Mesenchymal stem cell (in vitro differentiated cells and primary cell): ENCODE measurements at regions not wholly inside any gene's neighbourhood (a gene's known extent, or its start where the extent isn't known, plus 50 kb on each side); places are given as distances from the start of the nearest gene placed in this dataset.

Experiments
- DNase-seq: peaks from one replicate; pipeline ENCODE4 v3.0.0-alpha.2; 2013
- H2AFZ ChIP-seq: one replicate; pipeline ENCODE4 v1.6.1; 2013; ENCODE audit warnings: low read depth, mild to moderate bottlenecking, control low read depth, inconsistent platforms, low read length, moderate library complexity
- H2AK5ac ChIP-seq: 2 replicates; pipeline ENCODE4 v1.6.1; 2013; ENCODE audit warnings: low read length, moderate library complexity, mild to moderate bottlenecking, inconsistent platforms; ENCODE audit not compliant: severe bottlenecking
- H2BK120ac ChIP-seq: one replicate; pipeline ENCODE4 v1.6.1; 2013; ENCODE audit warnings: low read depth, mild to moderate bottlenecking, inconsistent platforms, low read length, moderate library complexity
- H2BK12ac ChIP-seq, 2 experiments: one replicate each; pipeline ENCODE4 v1.6.1; 2013; ENCODE audit warnings: inconsistent platforms in 2 of 2, low read length in 2 of 2, mild to moderate bottlenecking in 2 of 2, moderate library complexity in 2 of 2, control low read depth in 1 of 2
- H2BK15ac ChIP-seq: one replicate; pipeline ENCODE4 v1.6.1; 2013; ENCODE audit warnings: mild to moderate bottlenecking, low read depth, inconsistent platforms; ENCODE audit not compliant: poor library complexity, severe bottlenecking
- H2BK5ac ChIP-seq: 2 replicates; pipeline ENCODE4 v1.6.1; 2013; ENCODE audit warnings: low read depth, mild to moderate bottlenecking, low read length, control low read depth, inconsistent platforms; ENCODE audit not compliant: poor library complexity, severe bottlenecking
- H3K14ac ChIP-seq, 2 experiments: one replicate each; pipeline ENCODE4 v1.6.1; 2013; ENCODE audit warnings: inconsistent platforms in 2 of 2, low read length in 2 of 2, control low read depth in 1 of 2, mild to moderate bottlenecking in 1 of 2, moderate library complexity in 1 of 2
- H3K18ac ChIP-seq, 2 experiments: one replicate each; pipeline ENCODE4 v1.6.1; 2013; ENCODE audit warnings: inconsistent platforms in 2 of 2, low read length in 2 of 2, control low read depth in 1 of 2, low read depth in 1 of 2, mild to moderate bottlenecking in 1 of 2
- H3K23ac ChIP-seq, 2 experiments: one replicate each; pipeline ENCODE4 v1.6.1; 2013; ENCODE audit warnings: inconsistent platforms in 2 of 2, low read length in 2 of 2, mild to moderate bottlenecking in 2 of 2, moderate library complexity in 2 of 2, control low read depth in 1 of 2
- H3K27ac ChIP-seq: 2 replicates; pipeline ENCODE4 v1.5.1; 2013; ENCODE audit warnings: mild to moderate bottlenecking, moderate library complexity, low read length, control low read depth, inconsistent platforms; ENCODE audit not compliant: poor library complexity, severe bottlenecking
- H3K27me3 ChIP-seq, 2 experiments: 2 replicates each; pipeline versions ENCODE4 v1.6.1 to v1.7.0; 2013; ENCODE audit warnings: low read length in 2 of 2, mild to moderate bottlenecking in 2 of 2, moderate library complexity in 2 of 2, control low read depth in 1 of 2, inconsistent platforms in 1 of 2; ENCODE audit not compliant: control insufficient read depth in 1 of 2, insufficient read depth in 1 of 2
- H3K36me3 ChIP-seq, 2 experiments: 2 replicates each; pipeline versions ENCODE4 v1.6.1 to v1.7.0; 2013; ENCODE audit warnings: low read length in 2 of 2, control low read depth in 1 of 2, inconsistent platforms in 1 of 2, low read depth in 1 of 2, mild to moderate bottlenecking in 1 of 2; ENCODE audit not compliant: insufficient read depth in 2 of 2, control insufficient read depth in 1 of 2
- H3K4ac ChIP-seq, 2 experiments: one replicate each; pipeline ENCODE4 v1.6.1; 2013; ENCODE audit warnings: inconsistent platforms in 2 of 2, low read length in 2 of 2, mild to moderate bottlenecking in 2 of 2, moderate library complexity in 2 of 2, control low read depth in 1 of 2, low read depth in 1 of 2
- H3K4me1 ChIP-seq: 2 replicates; pipeline ENCODE4 v1.6.1; 2013; ENCODE audit warnings: low read depth, low read length, control low read depth; ENCODE audit not compliant: control insufficient read depth, insufficient read depth
- H3K4me2 ChIP-seq: 2 replicates; pipeline ENCODE4 v1.6.1; 2013; ENCODE audit warnings: low read length, mild to moderate bottlenecking, inconsistent platforms; ENCODE audit not compliant: poor library complexity, severe bottlenecking
- H3K4me3 ChIP-seq, 2 experiments: 2 replicates each; pipeline versions ENCODE4 v1.5.1 to v1.7.0; 2013; ENCODE audit warnings: low read length in 2 of 2, mild to moderate bottlenecking in 2 of 2, control low read depth in 1 of 2, low read depth in 1 of 2; ENCODE audit not compliant: insufficient read depth in 1 of 2
- H3K79me1 ChIP-seq: replicated peaks from 2 replicates; pipeline ENCODE4 v1.6.1; 2013; ENCODE audit warnings: mild to moderate bottlenecking, control low read depth, low read length, inconsistent platforms; ENCODE audit not compliant: poor library complexity, severe bottlenecking
- H3K9ac ChIP-seq: 2 replicates; pipeline ENCODE4 v1.7.0; 2013; ENCODE audit warnings: mild to moderate bottlenecking, low read length, moderate library complexity
- H3K9me3 ChIP-seq: 2 replicates; pipeline ENCODE4 v1.7.0; 2013; ENCODE audit warnings: mild to moderate bottlenecking, low read length; ENCODE audit not compliant: control insufficient read depth
- H4K8ac ChIP-seq: one replicate; pipeline ENCODE4 v1.6.1; 2013; ENCODE audit warnings: inconsistent platforms, mild to moderate bottlenecking, low read length, moderate library complexity
- H4K91ac ChIP-seq: one replicate; pipeline ENCODE4 v1.6.1; 2013; ENCODE audit warnings: mild to moderate bottlenecking, low read length, inconsistent platforms
- WGBS: methylation state at CpG from one replicate; pipeline ENCODE4 v1.1.7; 2013; ENCODE audit warnings: mixed read lengths; 5-methylcytosine and 5-hydroxymethylcytosine counted together

- H3K27me3 ChIP-seq: peaks cover 0 to 51% of the 10 kb centered on the region in 2 experiments
- no peak overlapping the region for H4K8ac ChIP-seq
- no peak for DNase-seq
- H2AK5ac ChIP-seq: peak overlapping the region; percentile 27
- H3K23ac ChIP-seq: no peak overlapping the region
- no peaks in the 10 kb centered on the region for H3K9me3 ChIP-seq
- H3K4ac ChIP-seq: no peak overlapping the region
- no peak overlapping the region for H3K4me2 ChIP-seq
- H4K91ac ChIP-seq: no peak overlapping the region
- H3K4me1 ChIP-seq: peaks cover 30% of the 10 kb centered on the region
- H2AFZ ChIP-seq: no peak overlapping the region
- H3K4me3 ChIP-seq: no peak overlapping the region
- H3K36me3 ChIP-seq: no peaks in the 10 kb centered on the region
- no peak overlapping the region for H2BK5ac ChIP-seq
- H2BK15ac ChIP-seq: no peak overlapping the region
- H3K79me1 ChIP-seq: no peaks in the 10 kb centered on the region
- no peak overlapping the region for H2BK12ac ChIP-seq
- no peak overlapping the region for H3K9ac ChIP-seq
- H3K14ac ChIP-seq: no peak overlapping the region
- no peak overlapping the region for H3K18ac ChIP-seq
- 60% methylated on average over 3 of the region's 5 CpGs for WGBS
- H2BK120ac ChIP-seq: no peak overlapping the region
- no peak overlapping the region for H3K27ac ChIP-seq
These were observed 91.9 kb upstream of the LDAH start for GRCh38 chr2:20914771-20915170.

GRCh38 chr2:20914087-20914486 is 91.2 kb upstream of the LDAH start:
- H3K4ac ChIP-seq: no peak overlapping the region
- no peak overlapping the region for H3K4me3 ChIP-seq
- no peak overlapping the region for H2BK5ac ChIP-seq
- H2AK5ac ChIP-seq: no peak overlapping the region
- no peak overlapping the region for H3K27ac ChIP-seq
- H2BK120ac ChIP-seq: no peak overlapping the region
- no peak overlapping the region for H4K91ac ChIP-seq
- H3K79me1 ChIP-seq: no peaks in the 10 kb centered on the region
- H3K36me3 ChIP-seq: no peaks in the 10 kb centered on the region
- H3K4me2 ChIP-seq: no peak overlapping the region
- H3K18ac ChIP-seq: no peak overlapping the region
- no peak overlapping the region for H2BK15ac ChIP-seq
- peaks cover 0 to 47% of the 10 kb centered on the region in 2 experiments for H3K27me3 ChIP-seq
- DNase-seq: no peak
- H3K23ac ChIP-seq: no peak overlapping the region
- H4K8ac ChIP-seq: no peak overlapping the region
- peaks cover 24% of the 10 kb centered on the region for H3K4me1 ChIP-seq
- no peak overlapping the region for H2BK12ac ChIP-seq
- no peak overlapping the region for H3K9ac ChIP-seq
- WGBS: 85% methylated on average over 4 of the region's 4 CpGs
- H3K9me3 ChIP-seq: no peaks in the 10 kb centered on the region
- H2AFZ ChIP-seq: no peak overlapping the region
- H3K14ac ChIP-seq: no peak overlapping the region

GRCh38 chr2:20913491-20913890 is 90.6 kb upstream of the LDAH start:
- no peak overlapping the region for H3K18ac ChIP-seq
- no peak overlapping the region for H2AK5ac ChIP-seq
- H4K91ac ChIP-seq: no peak overlapping the region
- no peak overlapping the region for H3K4me2 ChIP-seq
- no peak overlapping the region for H3K9ac ChIP-seq
- 64% methylated on average over 3 of the region's 3 CpGs for WGBS
- no peak overlapping the region for H2BK120ac ChIP-seq
- no peak overlapping the region for H3K14ac ChIP-seq
- H3K4ac ChIP-seq: no peak overlapping the region
- no peak overlapping the region for H2BK5ac ChIP-seq
- H3K36me3 ChIP-seq: no peaks in the 10 kb centered on the region
- no peak overlapping the region for H3K4me3 ChIP-seq
- no peak overlapping the region for H2BK15ac ChIP-seq
- no peaks in the 10 kb centered on the region for H3K9me3 ChIP-seq
- no peak for DNase-seq
- no peak overlapping the region for H3K27ac ChIP-seq
- no peak overlapping the region for H2AFZ ChIP-seq
- H4K8ac ChIP-seq: no peak overlapping the region
- H3K23ac ChIP-seq: no peak overlapping the region
- H3K79me1 ChIP-seq: no peaks in the 10 kb centered on the region
- peaks cover 0 to 41% of the 10 kb centered on the region in 2 experiments for H3K27me3 ChIP-seq
- H2BK12ac ChIP-seq: no peak overlapping the region
- peaks cover 18% of the 10 kb centered on the region for H3K4me1 ChIP-seq

- no peak overlapping the region for H2BK120ac ChIP-seq
- no peak overlapping the region for H3K23ac ChIP-seq
- H3K27me3 ChIP-seq: peaks cover 5 to 24% of the 10 kb centered on the region in 2 experiments
- H3K14ac ChIP-seq: no peak overlapping the region
- H3K27ac ChIP-seq: no peak overlapping the region
- no peak overlapping the region for H2AK5ac ChIP-seq
- H3K18ac ChIP-seq: no peak overlapping the region
- no peak overlapping the region for H3K4me3 ChIP-seq
- no peaks in the 10 kb centered on the region for H3K4me1 ChIP-seq
- H3K4ac ChIP-seq: no peak overlapping the region
- H3K4me2 ChIP-seq: no peak overlapping the region
- H2BK12ac ChIP-seq: no peak overlapping the region
- no peak overlapping the region for H3K9ac ChIP-seq
- no peak overlapping the region for H2AFZ ChIP-seq
- no peaks in the 10 kb centered on the region for H3K36me3 ChIP-seq
- H4K91ac ChIP-seq: no peak overlapping the region
- no peak for DNase-seq
- no peak overlapping the region for H4K8ac ChIP-seq
- WGBS: 80% methylated on average over 1 of the region's 2 CpGs
- no peaks in the 10 kb centered on the region for H3K9me3 ChIP-seq
- no peak overlapping the region for H2BK15ac ChIP-seq
- H3K79me1 ChIP-seq: no peaks in the 10 kb centered on the region
- H2BK5ac ChIP-seq: no peak overlapping the region
These were observed 77.2 kb upstream of the LDAH start for GRCh38 chr2:20900052-20900636.
